ENCODE measurements at regions not wholly inside any gene's neighbourhood (a gene's known extent, or its start where the extent isn't known, plus 50 kb on each side); places are given as distances from the start of the nearest gene placed in this dataset.
"Not testable (repeated sequence)": the region's sequence is repeated elsewhere in the genome, so short reads cannot be mapped to it uniquely, and the experiment has no call there.

DNA sequence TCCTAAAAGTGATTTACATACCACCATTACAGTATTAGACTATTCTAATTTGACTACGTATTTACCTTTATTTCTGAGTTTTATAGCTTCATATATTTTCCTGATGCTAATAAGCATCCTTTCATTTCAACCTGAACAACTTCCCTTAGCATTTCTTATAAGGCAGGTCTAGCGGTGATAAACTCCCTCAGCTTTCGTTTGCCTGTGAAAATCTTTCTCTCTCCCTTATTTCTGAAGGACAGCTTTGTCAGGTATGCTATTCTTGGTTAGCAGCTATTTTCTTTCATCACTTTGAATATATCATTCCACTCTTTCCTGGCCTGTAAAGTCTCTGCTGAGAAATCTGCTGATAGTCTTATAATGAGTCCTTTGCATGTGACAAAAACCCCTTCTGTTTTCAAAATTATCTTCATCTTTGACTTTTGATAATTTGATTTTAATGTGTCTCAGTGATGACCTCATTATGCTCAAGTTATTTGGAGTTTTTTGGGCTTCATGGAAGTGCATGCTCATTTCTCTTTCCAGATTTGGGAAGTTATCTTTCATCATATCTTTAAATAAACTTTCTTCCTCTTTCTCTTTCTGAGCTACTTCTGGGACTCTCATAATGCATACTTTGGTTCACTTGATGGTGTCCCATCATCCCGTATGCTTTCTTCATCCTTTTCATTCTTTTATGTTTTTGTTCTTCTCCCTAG lies 285.4 kb upstream of the PMFBP1 start:
- TF ChIP-seq, protein P1, sequence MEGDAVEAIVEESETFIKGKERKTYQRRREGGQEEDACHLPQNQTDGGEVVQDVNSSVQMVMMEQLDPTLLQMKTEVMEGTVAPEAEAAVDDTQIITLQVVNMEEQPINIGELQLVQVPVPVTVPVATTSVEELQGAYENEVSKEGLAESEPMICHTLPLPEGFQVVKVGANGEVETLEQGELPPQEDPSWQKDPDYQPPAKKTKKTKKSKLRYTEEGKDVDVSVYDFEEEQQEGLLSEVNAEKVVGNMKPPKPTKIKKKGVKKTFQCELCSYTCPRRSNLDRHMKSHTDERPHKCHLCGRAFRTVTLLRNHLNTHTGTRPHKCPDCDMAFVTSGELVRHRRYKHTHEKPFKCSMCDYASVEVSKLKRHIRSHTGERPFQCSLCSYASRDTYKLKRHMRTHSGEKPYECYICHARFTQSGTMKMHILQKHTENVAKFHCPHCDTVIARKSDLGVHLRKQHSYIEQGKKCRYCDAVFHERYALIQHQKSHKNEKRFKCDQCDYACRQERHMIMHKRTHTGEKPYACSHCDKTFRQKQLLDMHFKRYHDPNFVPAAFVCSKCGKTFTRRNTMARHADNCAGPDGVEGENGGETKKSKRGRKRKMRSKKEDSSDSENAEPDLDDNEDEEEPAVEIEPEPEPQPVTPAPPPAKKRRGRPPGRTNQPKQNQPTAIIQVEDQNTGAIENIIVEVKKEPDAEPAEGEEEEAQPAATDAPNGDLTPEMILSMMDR (conservative IDR thresholded peaks at IDR 0.05): no peak
- H3K27ac ChIP-seq: no peak overlapping the region; the same call in 1 of the 2 replicates

DNA sequence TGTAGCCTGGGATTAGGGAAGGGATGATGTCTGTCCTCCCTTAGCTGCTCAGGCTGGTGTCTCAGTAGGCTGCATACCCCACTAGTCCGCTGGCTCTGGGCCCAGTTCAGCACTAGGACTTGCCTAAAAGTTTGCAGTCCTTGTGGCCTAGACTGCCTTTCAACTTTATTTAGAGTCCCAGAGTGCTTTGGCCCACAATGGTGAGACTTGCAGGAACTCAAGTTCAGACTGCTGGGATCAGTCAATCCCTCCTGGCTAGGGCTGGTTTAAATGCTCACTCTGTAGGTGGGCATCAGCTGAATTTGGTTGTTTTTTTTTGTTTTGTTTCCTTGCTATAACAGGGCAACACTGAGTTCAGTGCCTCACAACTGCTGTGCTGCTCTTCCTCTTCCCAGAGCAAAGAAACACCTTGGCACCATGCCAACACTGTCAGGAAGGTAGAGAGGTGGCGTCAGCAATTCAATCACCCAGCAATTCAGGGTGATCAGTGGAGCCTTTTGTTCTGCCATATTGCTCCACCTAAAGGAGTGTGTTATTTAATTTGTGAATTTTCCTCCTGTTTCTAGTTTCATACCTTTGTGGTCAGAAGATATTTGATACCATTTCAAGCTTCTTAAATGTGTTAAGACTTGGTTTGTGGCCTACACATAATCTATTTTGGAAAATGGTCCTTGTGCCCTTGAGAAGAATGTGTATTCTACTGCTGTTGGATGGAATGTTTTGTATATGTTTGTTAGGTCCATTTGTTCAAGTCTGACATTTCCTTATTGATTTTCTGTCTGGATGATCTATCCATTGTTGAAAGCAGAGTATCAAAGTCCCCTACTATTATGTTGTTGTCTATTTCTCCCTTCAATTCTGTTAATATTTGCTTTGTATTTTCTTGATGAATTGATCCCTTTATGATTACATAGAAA lies 284.0 kb upstream of the PMFBP1 start:
- TF ChIP-seq, protein P1 (conservative IDR thresholded peaks at IDR 0.05): no peak
- H3K27ac ChIP-seq: no peak overlapping the region

DNA sequence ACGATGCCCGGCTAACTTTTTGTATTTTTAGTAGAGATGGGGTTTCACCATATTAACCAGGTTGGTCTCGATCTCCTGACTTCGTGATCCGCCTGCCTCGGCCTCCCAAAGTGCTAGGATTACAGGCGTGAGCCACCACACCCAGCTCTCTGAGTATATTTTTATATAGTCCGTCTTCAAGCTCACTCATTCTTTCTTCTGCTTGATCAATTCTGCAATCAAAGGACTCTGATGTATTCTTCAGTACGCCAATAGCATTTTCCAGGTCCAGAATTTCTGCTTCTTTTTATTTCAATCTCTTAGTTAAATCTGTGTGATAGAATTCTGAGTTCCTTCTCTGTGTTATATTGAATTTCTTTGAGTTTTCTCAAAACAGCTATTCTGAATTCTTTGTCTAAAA lies 281.9 kb upstream of the PMFBP1 start:
- not testable (repeated sequence) for H3K27ac ChIP-seq

DNA sequence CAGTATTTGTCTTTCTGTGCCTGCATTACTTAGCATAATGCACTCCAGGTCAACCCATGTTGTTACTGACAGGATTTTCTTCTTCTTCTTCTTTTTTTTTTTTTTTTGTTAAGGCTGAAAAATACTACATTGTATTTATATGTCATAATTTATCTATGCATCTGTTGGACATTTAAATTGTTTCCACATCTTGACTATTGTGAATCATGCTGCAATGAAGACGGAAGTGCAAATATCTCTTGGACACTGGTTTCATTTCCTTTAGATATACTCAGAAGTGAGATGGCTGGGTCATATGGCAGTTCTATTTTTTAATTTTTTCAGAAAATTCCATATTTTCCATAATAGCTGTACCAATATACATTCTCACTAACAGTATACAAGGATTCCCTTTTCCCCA lies 272.7 kb upstream of the PMFBP1 start:
- TF ChIP-seq, protein P1 (conservative IDR thresholded peaks at IDR 0.05): no peak

DNA sequence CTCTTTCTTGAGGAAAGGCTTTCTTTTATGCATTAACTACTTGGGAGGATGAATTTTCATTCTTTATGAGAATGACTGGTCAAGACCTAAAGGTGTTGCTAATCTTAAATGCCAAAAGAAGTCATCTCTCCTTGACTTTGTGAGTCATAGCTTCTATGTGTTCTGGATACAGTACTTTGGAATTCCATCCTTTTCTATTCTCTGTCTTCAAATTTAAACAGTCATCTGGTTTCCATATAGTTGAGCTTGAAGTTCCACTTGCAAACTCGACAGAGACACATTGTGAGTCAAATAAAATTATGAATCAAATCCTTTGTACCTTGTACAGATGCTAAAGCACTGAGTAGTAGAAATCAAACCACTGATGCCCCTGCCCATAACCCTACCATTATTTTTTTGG lies 271.9 kb upstream of the PMFBP1 start:
- TF ChIP-seq, protein P1 (conservative IDR thresholded peaks at IDR 0.05): no peak
- no peak overlapping the region for H3K27ac ChIP-seq

More for the DNA sequence above, 272.7 kb upstream of the PMFBP1 start:
- H3K27ac ChIP-seq: no peak overlapping the region

DNA sequence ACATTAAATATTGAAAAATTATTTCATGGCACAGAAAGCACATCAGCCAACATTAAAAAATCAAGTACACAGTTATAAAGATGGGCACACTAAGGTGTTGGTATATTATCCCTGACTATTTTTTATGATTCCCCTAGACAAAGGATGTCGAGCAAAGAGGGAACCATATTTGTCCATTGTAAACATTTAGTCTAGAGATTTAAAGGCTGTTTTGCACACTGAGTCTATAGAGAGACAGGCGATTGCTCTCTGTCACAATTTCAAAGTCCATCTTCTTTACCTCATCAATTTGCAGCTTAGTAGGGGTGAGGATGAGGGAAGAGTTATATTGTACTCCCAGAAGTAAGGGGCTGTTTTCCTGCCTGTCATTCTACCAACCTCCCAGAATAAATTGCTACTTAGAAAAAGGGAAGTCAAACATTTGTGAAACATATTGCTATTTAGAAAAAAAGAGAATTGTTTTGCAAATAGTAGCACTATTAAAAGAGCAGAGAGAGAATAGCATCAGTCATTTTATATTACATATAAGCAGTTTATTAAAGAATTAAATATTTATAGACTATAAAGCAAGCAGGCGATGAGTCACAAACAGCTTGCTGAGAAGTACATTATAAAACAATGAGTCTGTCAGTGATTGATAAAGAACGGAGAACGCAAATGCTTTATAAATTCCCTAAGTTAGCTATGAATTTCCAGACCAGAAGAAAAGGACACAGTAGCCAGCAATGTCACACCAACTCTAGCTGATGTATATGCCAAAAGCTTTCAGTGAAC lies 270.6 kb upstream of the PMFBP1 start:
- TF ChIP-seq, protein P1 (conservative IDR thresholded peaks at IDR 0.05): no peak
- no peak overlapping the region for H3K27ac ChIP-seq

DNA sequence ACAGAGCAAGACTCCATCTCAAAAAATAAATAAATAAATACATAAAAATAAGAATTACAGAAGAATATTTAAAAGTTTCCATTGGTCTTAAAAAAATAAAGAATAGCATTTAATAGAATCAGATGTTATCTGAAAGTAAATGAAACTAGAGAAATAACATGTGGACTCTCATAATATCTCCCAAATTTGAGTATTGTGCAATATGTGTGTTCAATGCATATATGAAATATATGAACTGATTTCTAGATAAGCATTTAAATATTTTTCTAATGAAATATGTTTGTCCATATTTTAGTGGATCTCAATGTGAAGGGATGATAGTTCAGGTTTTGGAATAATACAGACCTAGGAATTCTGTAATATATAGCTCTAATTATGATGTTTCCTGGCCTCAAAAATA lies 265.9 kb upstream of the PMFBP1 start:
- H3K27ac ChIP-seq: no peak overlapping the region

More for the DNA sequence above, 265.9 kb upstream of the PMFBP1 start:
- TF ChIP-seq, protein P1 (conservative IDR thresholded peaks at IDR 0.05): no peak
